ENCODE measurements at regions not wholly inside any gene's neighbourhood (a gene's known extent, or its start where the extent isn't known, plus 50 kb on each side); places are given as distances from the start of the nearest gene placed in this dataset.

DNA sequence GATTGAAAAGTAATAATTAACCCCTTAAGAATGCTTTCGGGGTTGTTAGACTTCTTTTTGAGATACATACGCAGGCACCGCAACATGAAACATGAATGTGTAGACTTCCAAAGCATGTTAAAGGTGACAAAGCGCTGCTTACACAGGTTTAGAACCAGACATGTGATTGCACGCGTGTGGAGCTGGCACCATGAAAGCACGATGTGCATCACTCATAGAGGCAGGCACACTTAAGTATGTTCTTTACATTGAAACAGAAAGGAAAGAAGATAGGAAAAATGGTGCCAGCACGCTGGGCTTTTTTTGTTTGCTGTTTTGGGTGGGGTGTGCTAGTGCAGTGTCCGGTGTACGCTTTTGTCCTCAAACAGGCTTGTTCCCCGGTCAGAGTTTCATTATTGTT lies 83.6 kb upstream of the PPARA start:
- peak; percentile 63 for DNase-seq
- Histone ChIP-seq H3K9me3 (no peaks in the 10 kb centered on the region), H3K36me3 (no peaks in the 10 kb centered on the region), H3K27me3 (no peaks in the 10 kb centered on the region), H3K4me1 (peaks cover 0 to 79% (median 73%) of the 10 kb centered on the region in 4 donors), H3K4me3 (peak overlapping the region in 3 of 4 donors; percentile 24 to 92 (median 34)), H3K27ac (peak overlapping the region; percentile 94 to 100 (median 100))
- TF ChIP-seq EP300 (IDR thresholded peaks at IDR 0.05) (no peak), POLR2A (IDR thresholded peaks at IDR 0.05) (no peak)
- TF ChIP-seq, protein P1, sequence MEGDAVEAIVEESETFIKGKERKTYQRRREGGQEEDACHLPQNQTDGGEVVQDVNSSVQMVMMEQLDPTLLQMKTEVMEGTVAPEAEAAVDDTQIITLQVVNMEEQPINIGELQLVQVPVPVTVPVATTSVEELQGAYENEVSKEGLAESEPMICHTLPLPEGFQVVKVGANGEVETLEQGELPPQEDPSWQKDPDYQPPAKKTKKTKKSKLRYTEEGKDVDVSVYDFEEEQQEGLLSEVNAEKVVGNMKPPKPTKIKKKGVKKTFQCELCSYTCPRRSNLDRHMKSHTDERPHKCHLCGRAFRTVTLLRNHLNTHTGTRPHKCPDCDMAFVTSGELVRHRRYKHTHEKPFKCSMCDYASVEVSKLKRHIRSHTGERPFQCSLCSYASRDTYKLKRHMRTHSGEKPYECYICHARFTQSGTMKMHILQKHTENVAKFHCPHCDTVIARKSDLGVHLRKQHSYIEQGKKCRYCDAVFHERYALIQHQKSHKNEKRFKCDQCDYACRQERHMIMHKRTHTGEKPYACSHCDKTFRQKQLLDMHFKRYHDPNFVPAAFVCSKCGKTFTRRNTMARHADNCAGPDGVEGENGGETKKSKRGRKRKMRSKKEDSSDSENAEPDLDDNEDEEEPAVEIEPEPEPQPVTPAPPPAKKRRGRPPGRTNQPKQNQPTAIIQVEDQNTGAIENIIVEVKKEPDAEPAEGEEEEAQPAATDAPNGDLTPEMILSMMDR (IDR thresholded peaks at IDR 0.05): no peak
- 10 to 58% methylated on average over 11 of the region's 11 CpGs for WGBS, 2 donors
- intact Hi-C loops (cut with DNase I): no loop called here

GRCh38 chr22:46067159-46068111 lies 82.9 kb upstream of the PPARA start:
- Histone ChIP-seq H3K4me3 (peak overlapping the region in 3 of 4 donors; percentile 24 to 92 (median 34)), H3K9me3 (no peaks in the 10 kb centered on the region), H3K27me3 (no peaks in the 10 kb centered on the region), H3K27ac (peak overlapping the region; percentile 94 to 100 (median 100)), H3K36me3 (no peaks in the 10 kb centered on the region), H3K4me1 (peaks cover 0 to 72% (median 66%) of the 10 kb centered on the region in 4 donors)
- TF ChIP-seq POLR2AphosphoS5 (IDR thresholded peaks at IDR 0.05) (peak in 1 of 4 donors; percentile 16), EP300 (IDR thresholded peaks at IDR 0.05) (no peak), POLR2A (IDR thresholded peaks at IDR 0.05) (no peak)
- TF ChIP-seq, protein P1 (IDR thresholded peaks at IDR 0.05): no peak
- intact Hi-C loops (cut with DNase I): no loop called here
- 17 to 62% methylated on average over 19 of the region's 19 CpGs for WGBS, 2 donors
- peak; percentile 69 for DNase-seq

- H3K27me3 ChIP-seq: no peaks in the 10 kb centered on the region
- no peaks in the 10 kb centered on the region for H3K36me3 ChIP-seq
- WGBS, 2 donors: 49 to 70% methylated on average over 2 of the region's 2 CpGs
- H3K4me1 ChIP-seq: peaks cover 0 to 64% (median 58%) of the 10 kb centered on the region in 4 donors
- intact Hi-C loops (cut with DNase I): no loop called here
- H3K9me3 ChIP-seq: no peaks in the 10 kb centered on the region
- H3K27ac ChIP-seq: peak overlapping the region; percentile 94 to 100 (median 100)
- no peak for DNase-seq
- H3K4me3 ChIP-seq: peak overlapping the region in 2 of 4 donors; percentile 80 to 92
- no peak for TF ChIP-seq EP300 (IDR thresholded peaks at IDR 0.05)
- TF ChIP-seq POLR2AphosphoS5 (IDR thresholded peaks at IDR 0.05): no peak
- TF ChIP-seq, protein P1 (IDR thresholded peaks at IDR 0.05): no peak
- TF ChIP-seq POLR2A (IDR thresholded peaks at IDR 0.05): no peak
Measured at GRCh38 chr22:46068181-46068592, 82.1 kb upstream of the PPARA start.

DNA sequence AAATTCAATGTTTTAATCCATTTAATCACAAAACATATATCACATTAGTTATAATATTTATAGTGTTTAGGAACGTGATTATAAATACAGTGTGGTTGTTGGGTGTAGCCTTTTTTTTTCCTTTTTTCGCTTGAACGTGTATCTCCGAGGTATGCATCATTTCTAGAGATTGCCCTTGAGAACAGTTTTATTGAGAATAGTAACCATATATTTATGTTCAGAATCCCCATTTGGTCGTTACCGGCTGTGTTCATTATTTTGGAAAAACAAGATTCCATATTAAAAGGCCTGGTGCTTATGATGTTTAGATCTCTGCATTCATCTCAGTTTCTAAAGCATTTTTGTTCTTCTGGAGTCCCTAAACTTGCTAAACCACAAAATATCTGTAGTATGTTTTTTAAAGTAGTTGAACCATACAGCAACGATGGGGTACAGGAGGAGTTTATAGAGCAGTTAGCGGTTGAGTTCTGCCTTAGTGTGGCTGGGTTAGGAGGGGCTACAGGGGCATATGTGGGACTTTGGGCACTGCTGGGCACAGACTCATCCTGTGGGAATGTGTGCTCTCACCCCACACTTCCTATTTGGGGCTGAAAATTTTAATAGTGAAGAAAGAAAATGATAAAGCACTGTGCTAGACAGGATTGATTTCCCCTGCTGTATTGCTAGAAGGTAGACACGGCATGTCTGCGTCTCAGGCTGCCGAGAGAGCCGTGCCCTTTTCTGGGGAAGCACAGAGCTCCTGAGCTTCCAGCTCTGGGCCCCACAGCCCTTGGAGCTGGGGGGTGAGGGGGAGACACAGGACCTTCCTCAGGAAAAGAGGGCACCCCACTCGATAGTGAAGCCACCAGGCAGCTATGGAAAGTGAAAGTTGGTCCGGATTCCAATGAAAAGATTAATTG lies 81.5 kb upstream of the PPARA start:
- no peak for TF ChIP-seq POLR2AphosphoS5 (IDR thresholded peaks at IDR 0.05)
- no peak for TF ChIP-seq EP300 (IDR thresholded peaks at IDR 0.05)
- TF ChIP-seq, protein P1 (IDR thresholded peaks at IDR 0.05): no peak
- no peak for TF ChIP-seq POLR2A (IDR thresholded peaks at IDR 0.05)
- peak overlapping the region; percentile 69 to 92 (median 78) for H3K4me3 ChIP-seq
- peak overlapping the region; percentile 94 to 100 (median 100) for H3K27ac ChIP-seq
- WGBS, 2 donors: 5 to 31% methylated on average over 14 of the region's 14 CpGs
- DNase-seq: peak; percentile 71
- no peaks in the 10 kb centered on the region for H3K36me3 ChIP-seq
- peaks cover 0 to 61% (median 52%) of the 10 kb centered on the region in 4 donors for H3K4me1 ChIP-seq
- H3K9me3 ChIP-seq: no peaks in the 10 kb centered on the region
- intact Hi-C loops (cut with DNase I): no loop called here
- no peaks in the 10 kb centered on the region for H3K27me3 ChIP-seq
